A673 (cell line): ENCODE measurements at regions not wholly inside any gene's neighbourhood (a gene's known extent, or its start where the extent isn't known, plus 50 kb on each side); places are given as distances from the start of the nearest gene placed in this dataset.

Source experiments
- EZH2 ChIP-seq: fragments of 200-600 bp; sonication (generic); IDR thresholded peaks from 2 replicates; pipeline ENCODE4 v1.6.1; 2017; ENCODE audit warnings: borderline replicate concordance, low read depth, mild to moderate bottlenecking, mixed read lengths, antibody characterized with exemption, low read length; ENCODE audit not compliant: poor library complexity, severe bottlenecking
- TF ChIP-seq, protein P1 (sequence below): fragments of 300-800, 200-600 bp; sonication (generic); conservative IDR thresholded peaks from 2 replicates; pipeline ENCODE4 v1.5.1; 2017; ENCODE audit warnings: low read depth, mild to moderate bottlenecking, antibody characterized with exemption, low read length, moderate library complexity, mixed read lengths

DNA sequence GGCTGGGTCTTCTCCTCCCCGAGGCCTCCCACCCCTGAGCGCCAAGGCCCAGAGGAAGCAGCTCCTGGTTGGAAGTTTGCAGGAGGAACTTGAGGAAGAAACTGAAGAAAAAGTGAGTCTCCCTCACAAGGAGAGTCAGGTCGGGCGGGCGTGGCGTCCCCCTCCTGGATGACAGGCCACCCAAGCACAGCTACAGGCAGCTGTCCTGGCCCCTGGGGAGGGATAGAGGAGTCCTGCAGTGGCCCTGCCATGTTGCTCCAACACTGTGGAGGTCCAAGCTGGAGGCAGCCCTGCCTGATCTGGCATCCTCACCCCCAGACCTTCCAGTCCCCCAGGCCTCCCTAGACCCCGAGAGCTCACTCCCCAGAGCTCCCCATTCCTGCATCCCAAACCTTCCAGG, 1150.1 kb downstream of the BRD1 start:
- TF ChIP-seq, protein P1, sequence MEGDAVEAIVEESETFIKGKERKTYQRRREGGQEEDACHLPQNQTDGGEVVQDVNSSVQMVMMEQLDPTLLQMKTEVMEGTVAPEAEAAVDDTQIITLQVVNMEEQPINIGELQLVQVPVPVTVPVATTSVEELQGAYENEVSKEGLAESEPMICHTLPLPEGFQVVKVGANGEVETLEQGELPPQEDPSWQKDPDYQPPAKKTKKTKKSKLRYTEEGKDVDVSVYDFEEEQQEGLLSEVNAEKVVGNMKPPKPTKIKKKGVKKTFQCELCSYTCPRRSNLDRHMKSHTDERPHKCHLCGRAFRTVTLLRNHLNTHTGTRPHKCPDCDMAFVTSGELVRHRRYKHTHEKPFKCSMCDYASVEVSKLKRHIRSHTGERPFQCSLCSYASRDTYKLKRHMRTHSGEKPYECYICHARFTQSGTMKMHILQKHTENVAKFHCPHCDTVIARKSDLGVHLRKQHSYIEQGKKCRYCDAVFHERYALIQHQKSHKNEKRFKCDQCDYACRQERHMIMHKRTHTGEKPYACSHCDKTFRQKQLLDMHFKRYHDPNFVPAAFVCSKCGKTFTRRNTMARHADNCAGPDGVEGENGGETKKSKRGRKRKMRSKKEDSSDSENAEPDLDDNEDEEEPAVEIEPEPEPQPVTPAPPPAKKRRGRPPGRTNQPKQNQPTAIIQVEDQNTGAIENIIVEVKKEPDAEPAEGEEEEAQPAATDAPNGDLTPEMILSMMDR = no peak
- no peak for TF ChIP-seq EZH2
